SK-N-SH (cell line): ENCODE measurements at regions not wholly inside any gene's neighbourhood (a gene's known extent, or its start where the extent isn't known, plus 50 kb on each side); places are given as distances from the start of the nearest gene placed in this dataset.

Experiments
- CTCF ChIA-PET: fragments of 300-600, 350-600 bp; formaldehyde crosslinking; extraction: SDS; loops from one replicate; lab custom pipeline; 2021; lab: Yijun Ruan, JAX
- POLR2A ChIA-PET: fragments of 350-600 bp; sonication (Branson Sonifier 250); formaldehyde crosslinking; extraction: SDS; loops from one replicate; lab custom pipeline; 2020; ENCODE audit warnings: antibody characterized with exemption, inconsistent platforms; lab: Yijun Ruan, JAX
- DNase-seq: peaks from one replicate; pipeline ENCODE4 v3.0.0; 2012
- H2AFZ ChIP-seq: fragments of 200-600 bp; sonication (generic); 2 replicates; pipeline ENCODE4 v1.8.1; 2016; ENCODE audit warnings: antibody characterized with exemption, mild to moderate bottlenecking, low read depth
- H3F3A ChIP-seq: fragments of 200-600 bp; sonication (generic); replicated peaks from 2 replicates; pipeline ENCODE3; 2016; ENCODE audit warnings: antibody characterized with exemption, mild to moderate bottlenecking; ENCODE audit not compliant: insufficient read depth
- H3K27ac ChIP-seq, 2 experiments: fragments of 200-500 bp in 1 of 2; fragments of 200-600 bp in 1 of 2; sonication (Bioruptor generic) in 1 of 2; sonication (generic), shearing (Covaris generic) in 1 of 2; 2 replicates each; pipeline versions ENCODE4 v1.5.1 to v1.6.1; 2014 to 2016; ENCODE audit warnings: low read depth in 2 of 2, inconsistent platforms in 1 of 2, low read length in 1 of 2, mild to moderate bottlenecking in 1 of 2, mixed read lengths in 1 of 2
- H3K27me3 ChIP-seq: fragments of 200-600 bp; sonication (generic), shearing (Covaris generic); 2 replicates; pipeline ENCODE4 v1.6.1; 2016; ENCODE audit warnings: mixed run types; ENCODE audit not compliant: insufficient read depth
- H3K36me3 ChIP-seq, 2 experiments: fragments of 200-500 bp in 1 of 2; fragments of 200-600 bp in 1 of 2; sonication (Bioruptor generic) in 1 of 2; sonication (generic) in 1 of 2; replicated peaks in 1 of 2; 2 replicates each; pipeline versions ENCODE3 to v1.5.1; 2014 to 2016; ENCODE audit warnings: low read length in 1 of 2, mild to moderate bottlenecking in 1 of 2; ENCODE audit not compliant: insufficient read depth in 2 of 2, control insufficient read depth in 1 of 2
- H3K4me1 ChIP-seq, 2 experiments: fragments of 200-500 bp in 1 of 2; fragments of 200-600 bp in 1 of 2; sonication (Bioruptor generic) in 1 of 2; sonication (generic), shearing (Covaris generic) in 1 of 2; 2 replicates each; pipeline versions ENCODE4 v1.5.1 to v1.6.1; 2014 to 2016; ENCODE audit warnings: low read depth in 1 of 2, low read length in 1 of 2, mixed run types in 1 of 2; ENCODE audit not compliant: insufficient read depth in 2 of 2, control insufficient read depth in 1 of 2
- H3K4me2 ChIP-seq: fragments of 200-600 bp; sonication (generic), shearing (Covaris generic); 2 replicates; pipeline ENCODE4 v1.6.1; 2017; ENCODE audit warnings: mixed run types
- H3K4me3 ChIP-seq, 2 experiments: fragments of 200-500 bp in 1 of 2; fragments of 200-600 bp in 1 of 2; sonication (Bioruptor generic) in 1 of 2; sonication (generic), shearing (Covaris generic) in 1 of 2; 2 replicates each; pipeline versions ENCODE4 v1.5.1 to v1.8.1; 2014 to 2016; ENCODE audit warnings: low read depth in 2 of 2, inconsistent platforms in 1 of 2, low read length in 1 of 2, mild to moderate bottlenecking in 1 of 2, mixed read lengths in 1 of 2, moderate library complexity in 1 of 2
- H3K79me2 ChIP-seq: fragments of 200-600 bp; sonication (generic); 2 replicates; pipeline ENCODE4 v1.8.1; 2017; ENCODE audit warnings: mild to moderate bottlenecking; ENCODE audit not compliant: insufficient read depth
- H3K9ac ChIP-seq: fragments of 200-600 bp; sonication (generic); 2 replicates; pipeline ENCODE4 v1.6.1; 2017; ENCODE audit warnings: mixed run types
- H3K9me2 ChIP-seq: fragments of 200-600 bp; sonication (generic); 2 replicates; pipeline ENCODE4 v1.6.1; 2017; ENCODE audit warnings: mixed run types
- H3K9me3 ChIP-seq: fragments of 200-600 bp; sonication (generic); 2 replicates; pipeline ENCODE4 v1.6.1; 2017; ENCODE audit warnings: mixed run types, mild to moderate bottlenecking, moderate library complexity
- H4K20me1 ChIP-seq: fragments of 200-600 bp; sonication (generic); 2 replicates; pipeline ENCODE4 v1.6.1; 2017; ENCODE audit warnings: mild to moderate bottlenecking, mixed run types; ENCODE audit not compliant: insufficient read depth
- CHD2 ChIP-seq: fragments of 150-350 bp; IDR thresholded peaks from 2 replicates; pipeline ENCODE4 v1.6.1; 2018; ENCODE audit warnings: low read length; ENCODE audit not compliant: partially characterized antibody
- CTCF ChIP-seq: fragments of 200-600 bp; sonication (generic); IDR thresholded peaks from 2 replicates; pipeline ENCODE4 v1.6.1; 2017; ENCODE audit warnings: antibody characterized with exemption, mild to moderate bottlenecking, moderate library complexity
- EP300 ChIP-seq, 2 experiments: IDR thresholded peaks; 2 replicates each; pipeline versions ENCODE4 v1.4.0 to v1.6.1; 2012; ENCODE audit warnings: borderline replicate concordance in 1 of 2, low read depth in 1 of 2, low read length in 1 of 2
- FOXJ3 ChIP-seq: sonication (generic); formaldehyde crosslinking; IDR thresholded peaks from 2 replicates; pipeline ENCODE4 v1.5.1; 2020; ENCODE audit warnings: mild to moderate bottlenecking, missing genetic modification reagents
- FOXM1 ChIP-seq: IDR thresholded peaks from 2 replicates; pipeline ENCODE4 v1.4.0; 2012; ENCODE audit warnings: low read depth, mild to moderate bottlenecking
- MAX ChIP-seq: IDR thresholded peaks from 2 replicates; pipeline ENCODE4 v1.4.0; 2012; ENCODE audit warnings: low read depth
- NRF1 ChIP-seq: IDR thresholded peaks from 2 replicates; pipeline ENCODE4 v1.6.1; 2012; ENCODE audit warnings: low read depth, mild to moderate bottlenecking, low read length
- RAD21 ChIP-seq: IDR thresholded peaks from 2 replicates; pipeline ENCODE4 v1.6.1; 2012; ENCODE audit warnings: mild to moderate bottlenecking, low read length
- RCOR1 ChIP-seq: fragments of 150-350 bp; IDR thresholded peaks from 2 replicates; pipeline ENCODE4 v1.6.1; 2017; ENCODE audit warnings: antibody characterized with exemption, low read length
- REST ChIP-seq: IDR thresholded peaks from 2 replicates; pipeline ENCODE4 v1.6.1; 2012; ENCODE audit warnings: mild to moderate bottlenecking, low read depth, low read length, moderate library complexity
- RFX5 ChIP-seq: IDR thresholded peaks from 2 replicates; pipeline ENCODE4 v1.6.1; 2012; ENCODE audit warnings: mild to moderate bottlenecking, improper control_type of control experiment, low read length
- RXRA ChIP-seq: IDR thresholded peaks from 2 replicates; pipeline ENCODE4 v1.4.0; 2012; ENCODE audit warnings: low read depth, mild to moderate bottlenecking, borderline replicate concordance
- SIN3A ChIP-seq: IDR thresholded peaks from 2 replicates; pipeline ENCODE4 v1.6.1; 2012; ENCODE audit warnings: low read depth, mild to moderate bottlenecking, low read length, moderate library complexity, borderline replicate concordance
- TCF12 ChIP-seq: IDR thresholded peaks from 2 replicates; pipeline ENCODE4 v1.4.0; 2012
- TEAD4 ChIP-seq: IDR thresholded peaks from 2 replicates; pipeline ENCODE4 v1.4.0; 2012; ENCODE audit warnings: mild to moderate bottlenecking, borderline replicate concordance; ENCODE audit not compliant: insufficient read depth
- USF1 ChIP-seq: IDR thresholded peaks from 2 replicates; pipeline ENCODE4 v1.4.0; 2012; ENCODE audit warnings: low read depth, borderline replicate concordance
- ZBTB33 ChIP-seq: IDR thresholded peaks from 2 replicates; pipeline ENCODE4 v1.4.0; 2012; ENCODE audit warnings: low read depth, borderline replicate concordance
- whole genome bisulfite sequencing: methylation state at CpG from one replicate; pipeline ENCODE4 v1.1.6; 2017; ENCODE audit warnings: low lambda C conversion rate; 5-methylcytosine and 5-hydroxymethylcytosine counted together

GRCh38 chr10:10307551-10307950 lies 710.1 kb upstream of the CELF2 start:
- no peaks in the 10 kb centered on the region for H3K9me3 ChIP-seq
- no peaks in the 10 kb centered on the region for H3K79me2 ChIP-seq
- H3K4me2 ChIP-seq: no peak overlapping the region
- no peak overlapping the region for H3K4me3 ChIP-seq
- DNase-seq: no peak
- CTCF ChIA-PET: no interaction called here
- H3F3A ChIP-seq: no peaks in the 10 kb centered on the region
- H3K9ac ChIP-seq: no peak overlapping the region
- POLR2A ChIA-PET: no interaction called here
- 11% methylated on average over 3 of the region's 3 CpGs for WGBS
- no peaks in the 10 kb centered on the region for H4K20me1 ChIP-seq
- no peaks in the 10 kb centered on the region for H3K36me3 ChIP-seq
- H3K4me1 ChIP-seq: no peaks in the 10 kb centered on the region
- no peak overlapping the region for H3K27ac ChIP-seq
- no peak for TF ChIP-seq RAD21
- no peak for TF ChIP-seq SIN3A
- TF ChIP-seq FOXJ3 (CRISPR knock-in tag): no peak
- no peak for TF ChIP-seq CTCF
- no peaks in the 10 kb centered on the region for H3K9me2 ChIP-seq
- H3K27me3 ChIP-seq: no peaks in the 10 kb centered on the region
- no peak overlapping the region for H2AFZ ChIP-seq

- H4K20me1 ChIP-seq: no peaks in the 10 kb centered on the region
- H3K36me3 ChIP-seq: no peaks in the 10 kb centered on the region
- H3K4me1 ChIP-seq: no peaks in the 10 kb centered on the region
- H3K79me2 ChIP-seq: no peaks in the 10 kb centered on the region
- no peak overlapping the region for H3K4me2 ChIP-seq
- H3K4me3 ChIP-seq: no peak overlapping the region
- ChIA-PET CTCF (interaction anchor here (0.9 kb wide), 1 partner anchor 18 kb away, joined by 3 read pairs; no protein-coding TSS in a partner anchor), POLR2A (no interaction called here)
- H3K9ac ChIP-seq: no peak overlapping the region
- no peaks in the 10 kb centered on the region for H3K27me3 ChIP-seq
- no peaks in the 10 kb centered on the region for H3K9me2 ChIP-seq
- H3K9me3 ChIP-seq: no peaks in the 10 kb centered on the region
- no peak overlapping the region for H2AFZ ChIP-seq
- no peaks in the 10 kb centered on the region for H3F3A ChIP-seq
- WGBS: 3% methylated on average over 1 of the region's 1 CpG
- DNase-seq: no peak
- no peak overlapping the region for H3K27ac ChIP-seq
- no peak for TF ChIP-seq TEAD4
- no peak for TF ChIP-seq FOXM1
- no peak for TF ChIP-seq MAX
- no peak for TF ChIP-seq CHD2
- no peak for TF ChIP-seq CTCF
- TF ChIP-seq RXRA: no peak
- no peak for TF ChIP-seq TCF12
- no peak for TF ChIP-seq RFX5
- TF ChIP-seq ZBTB33: no peak
- TF ChIP-seq REST: no peak
- TF ChIP-seq USF1: no peak
- no peak for TF ChIP-seq NRF1
- TF ChIP-seq RCOR1: no peak
- no peak for TF ChIP-seq EP300 (IDR thresholded peaks at IDR 0.05; ENCODE audit: borderline replicate concordance in 1 of 2, low read depth in 1 of 2, low read length in 1 of 2)
Measured at GRCh38 chr10:10310498-10310897, 707.2 kb upstream of the CELF2 start.
